NT2/D1 (cell line): ENCODE measurements at regions not wholly inside any gene's neighbourhood (a gene's known extent, or its start where the extent isn't known, plus 50 kb on each side); places are given as distances from the start of the nearest gene placed in this dataset.

Experiments
- SUZ12 ChIP-seq: IDR thresholded peaks from 2 replicates; pipeline ENCODE4 v1.6.1; 2011; ENCODE audit not compliant: insufficient read length, insufficient read depth; ENCODE audit errors: extremely low read depth
- YY1 ChIP-seq: IDR thresholded peaks from 2 replicates; pipeline ENCODE4 v1.6.1; 2011; ENCODE audit not compliant: insufficient read length, insufficient read depth

- TF ChIP-seq YY1 (no peak), SUZ12 (no peak)
Measured at GRCh38 chr1:88454781-88455180, 229.3 kb upstream of the PKN2 start.
